HCT116 (cell line): ENCODE measurements at regions not wholly inside any gene's neighbourhood (a gene's known extent, or its start where the extent isn't known, plus 50 kb on each side); places are given as distances from the start of the nearest gene placed in this dataset.

Source experiments
- ATAC-seq: fragments of 200-7000 bp; cut with Tn5 transposase; 2 replicates; pipeline ENCODE4 v1.9.1; 2020; ENCODE audit warnings: mild to moderate bottlenecking, moderate library complexity
- BruUV-seq: library from RNA; stranded (reverse); fragments of 400-500 nt; replicated peaks from 2 replicates; lab custom pipeline; 2021; lab: Mats Ljungman, UMichigan
- CTCF ChIA-PET: fragments of 300-600 bp; sonication (Branson Sonifier 250); formaldehyde crosslinking; loops from one replicate; lab custom pipeline; 2021; ENCODE audit warnings: antibody characterized with exemption; lab: Charles Lee
- POLR2A ChIA-PET: fragments of 300-600, 350-600 bp; sonication (Branson Sonifier 250); formaldehyde crosslinking; loops from one replicate; lab custom pipeline; 2021; ENCODE audit warnings: antibody characterized with exemption; lab: Charles Lee
- RAD21 ChIA-PET, 2 experiments: fragments of 300-600 bp; sonication (Branson Sonifier 250); formaldehyde crosslinking; loops; one replicate each; lab custom pipeline; 2023; ENCODE audit warnings: low total read pairs in 2 of 2; ENCODE audit not compliant: uncharacterized antibody in 2 of 2, unreplicated experiment in 2 of 2, low non-redundant PET in 1 of 2; lab: Charles Lee
- DNase-seq: peaks from one replicate; pipeline ENCODE4 v3.0.0-alpha.2; 2010; ENCODE audit warnings: low read depth, low spot score
- H2AFZ ChIP-seq: fragments of 200-600 bp; shearing (Covaris generic), sonication (generic); 2 replicates; pipeline ENCODE4 v1.6.1; 2017; ENCODE audit warnings: low read depth, mixed run types, mixed read lengths, antibody characterized with exemption, low read length; ENCODE audit not compliant: poor library complexity, severe bottlenecking
- H3K27ac ChIP-seq: 2 replicates; pipeline ENCODE4 v1.5.1; 2012; ENCODE audit warnings: low read depth, low read length
- H3K27me3 ChIP-seq: fragments of 200-600 bp; sonication (generic); 2 replicates; pipeline ENCODE4 v1.6.1; 2016; ENCODE audit warnings: mixed run types, low read length, mixed read lengths; ENCODE audit not compliant: insufficient read depth
- H3K36me3 ChIP-seq, 2 experiments: fragments of 200-500 bp in 1 of 2; fragments of 200-600 bp in 1 of 2; sonication (Bioruptor generic) in 1 of 2; sonication (generic) in 1 of 2; 2 replicates each; pipeline versions ENCODE4 v1.5.1 to v1.6.1; 2014 to 2016; ENCODE audit warnings: low read length in 2 of 2, inconsistent platforms in 1 of 2, mixed read lengths in 1 of 2, mixed run types in 1 of 2; ENCODE audit not compliant: insufficient read depth in 2 of 2, control insufficient read depth in 1 of 2
- H3K4me1 ChIP-seq, 2 experiments: fragments of 200-600 bp in 1 of 2; sonication (generic) in 1 of 2; 2 replicates each; pipeline versions ENCODE4 v1.5.1 to v1.6.1; 2012 to 2017; ENCODE audit warnings: low read length in 2 of 2, inconsistent platforms in 1 of 2, mild to moderate bottlenecking in 1 of 2, mixed read lengths in 1 of 2, mixed run types in 1 of 2, moderate library complexity in 1 of 2; ENCODE audit not compliant: insufficient read depth in 2 of 2, control insufficient read depth in 1 of 2
- H3K4me2 ChIP-seq: fragments of 200-600 bp; sonication (generic); 2 replicates; pipeline ENCODE4 v1.6.1; 2017; ENCODE audit warnings: mixed run types, low read length, mixed read lengths
- H3K4me3 ChIP-seq, 2 experiments: fragments of 200-600 bp in 1 of 2; sonication (generic) in 1 of 2; replicated peaks in 1 of 2; 2 replicates each; pipeline ENCODE4 v1.5.1; 2011 to 2016; ENCODE audit warnings: low read length in 2 of 2, control low read depth in 1 of 2, low read depth in 1 of 2, mild to moderate bottlenecking in 1 of 2, mixed read lengths in 1 of 2, mixed run types in 1 of 2
- H3K79me2 ChIP-seq: fragments of 200-600 bp; sonication (generic); 2 replicates; pipeline ENCODE4 v1.6.1; 2017; ENCODE audit warnings: mild to moderate bottlenecking, mixed run types, low read length, moderate library complexity, mixed read lengths; ENCODE audit not compliant: insufficient read depth
- H3K9ac ChIP-seq: fragments of 200-600 bp; sonication (generic); 2 replicates; pipeline ENCODE4 v1.6.1; 2016; ENCODE audit warnings: low read length, mixed read lengths
- H3K9me2 ChIP-seq: fragments of 200-600 bp; sonication (generic), shearing (Covaris generic); 2 replicates; pipeline ENCODE4 v1.6.1; 2017; ENCODE audit warnings: mixed run types, mild to moderate bottlenecking, moderate library complexity; ENCODE audit not compliant: insufficient read depth
- H3K9me3 ChIP-seq, 2 experiments: fragments of 200-500 bp in 1 of 2; fragments of 200-600 bp in 1 of 2; sonication (Bioruptor generic) in 1 of 2; sonication (generic) in 1 of 2; 2 replicates each; pipeline ENCODE4 v1.6.1; 2014 to 2017; ENCODE audit warnings: low read length in 2 of 2, mixed read lengths in 2 of 2, inconsistent platforms in 1 of 2, low read depth in 1 of 2, mild to moderate bottlenecking in 1 of 2, mixed run types in 1 of 2, moderate library complexity in 1 of 2; ENCODE audit not compliant: control insufficient read depth in 1 of 2, insufficient read depth in 1 of 2
- H4K20me1 ChIP-seq: fragments of 200-600 bp; sonication (generic), shearing (Covaris generic); 2 replicates; pipeline ENCODE4 v1.6.1; 2017; ENCODE audit warnings: mixed run types, mild to moderate bottlenecking, moderate library complexity; ENCODE audit not compliant: insufficient read depth
- CEBPB ChIP-seq: IDR thresholded peaks from 2 replicates; pipeline ENCODE4 v1.6.1; 2012; ENCODE audit warnings: low read depth
- EGR1 ChIP-seq: IDR thresholded peaks from 2 replicates; pipeline ENCODE4 v1.6.1; 2012; ENCODE audit warnings: low read depth
- ELF1 ChIP-seq: IDR thresholded peaks from 2 replicates; pipeline ENCODE4 v1.6.1; 2012; ENCODE audit warnings: low read depth, borderline replicate concordance
- POLR2AphosphoS5 ChIP-seq: IDR thresholded peaks from 2 replicates; pipeline ENCODE4 v1.6.1; 2011; ENCODE audit warnings: mild to moderate bottlenecking, low read depth, low read length, moderate library complexity
- TCF7L2 ChIP-seq: IDR thresholded peaks from 2 replicates; pipeline ENCODE4 v1.7.0; 2011; ENCODE audit warnings: borderline replicate concordance, inconsistent platforms; ENCODE audit not compliant: insufficient read depth, insufficient read length; ENCODE audit errors: extremely low read depth
- intact Hi-C: fragments of 100-400 bp; cut with micrococcal nuclease; formaldehyde crosslinking; loops from 2 replicates; pipeline ENCODE4 v1.10.0; 2022
- TF ChIP-seq, protein P1 (sequence below), 3 experiments: fragments of 200-600 bp in 1 of 3; sonication (generic) in 1 of 3; IDR thresholded peaks in 2 of 3; conservative IDR thresholded peaks in 1 of 3; 2 replicates each; pipeline ENCODE4 v1.5.1; 2012 to 2017; ENCODE audit warnings: low read depth in 2 of 3, low read length in 2 of 3, antibody characterized with exemption in 1 of 3, borderline replicate concordance in 1 of 3, control low read depth in 1 of 3, mild to moderate bottlenecking in 1 of 3, mixed read lengths in 1 of 3, mixed run types in 1 of 3, moderate library complexity in 1 of 3; ENCODE audit not compliant: insufficient read depth in 1 of 3
- TF ChIP-seq, protein P2 (sequence below): IDR thresholded peaks from 2 replicates; pipeline ENCODE4 v1.6.1; 2011; ENCODE audit warnings: mild to moderate bottlenecking, low read length, moderate library complexity; ENCODE audit not compliant: insufficient replicate concordance; ENCODE audit errors: extremely low read depth
- TF ChIP-seq, protein P3 (sequence below): IDR thresholded peaks from 2 replicates; pipeline ENCODE4 v1.6.1; 2012
- TF ChIP-seq, protein P4 (sequence below): IDR thresholded peaks from 2 replicates; pipeline ENCODE4 v1.6.1; 2012

DNA sequence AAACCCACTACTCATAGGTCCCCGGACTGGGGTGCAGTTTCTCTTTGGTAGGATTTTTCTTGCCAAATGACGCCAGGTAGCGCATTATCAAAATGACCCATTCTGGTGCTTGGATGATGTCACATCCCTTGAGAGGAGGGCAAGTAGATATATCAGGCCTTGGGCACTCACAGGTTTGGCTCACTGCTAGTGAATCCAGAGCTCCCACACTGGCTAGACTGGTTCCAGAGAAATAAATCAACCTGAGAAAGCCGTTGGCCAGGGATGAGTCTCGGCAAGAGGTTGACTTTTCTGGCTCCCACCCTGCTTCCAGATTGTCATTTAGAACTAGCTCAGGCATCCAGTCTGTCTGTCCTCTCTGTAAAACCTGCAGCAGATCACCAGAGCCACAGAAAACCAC lies 188.4 kb upstream of the MAF start:
- no peaks in the 10 kb centered on the region for H3K9me2 ChIP-seq
- intact Hi-C loops, result no loop called here
- TF ChIP-seq POLR2AphosphoS5, result no peak
- no peak for TF ChIP-seq CEBPB
- TF ChIP-seq, protein P1, sequence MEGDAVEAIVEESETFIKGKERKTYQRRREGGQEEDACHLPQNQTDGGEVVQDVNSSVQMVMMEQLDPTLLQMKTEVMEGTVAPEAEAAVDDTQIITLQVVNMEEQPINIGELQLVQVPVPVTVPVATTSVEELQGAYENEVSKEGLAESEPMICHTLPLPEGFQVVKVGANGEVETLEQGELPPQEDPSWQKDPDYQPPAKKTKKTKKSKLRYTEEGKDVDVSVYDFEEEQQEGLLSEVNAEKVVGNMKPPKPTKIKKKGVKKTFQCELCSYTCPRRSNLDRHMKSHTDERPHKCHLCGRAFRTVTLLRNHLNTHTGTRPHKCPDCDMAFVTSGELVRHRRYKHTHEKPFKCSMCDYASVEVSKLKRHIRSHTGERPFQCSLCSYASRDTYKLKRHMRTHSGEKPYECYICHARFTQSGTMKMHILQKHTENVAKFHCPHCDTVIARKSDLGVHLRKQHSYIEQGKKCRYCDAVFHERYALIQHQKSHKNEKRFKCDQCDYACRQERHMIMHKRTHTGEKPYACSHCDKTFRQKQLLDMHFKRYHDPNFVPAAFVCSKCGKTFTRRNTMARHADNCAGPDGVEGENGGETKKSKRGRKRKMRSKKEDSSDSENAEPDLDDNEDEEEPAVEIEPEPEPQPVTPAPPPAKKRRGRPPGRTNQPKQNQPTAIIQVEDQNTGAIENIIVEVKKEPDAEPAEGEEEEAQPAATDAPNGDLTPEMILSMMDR (IDR thresholded peaks at IDR 0.05 in 2 of 3, conservative IDR thresholded peaks at IDR 0.05 in 1 of 3; ENCODE audit: borderline replicate concordance in 1 of 3, insufficient read depth in 1 of 3, low read depth in 2 of 3, low read length in 2 of 3), result no peak
- TF ChIP-seq, protein P2, sequence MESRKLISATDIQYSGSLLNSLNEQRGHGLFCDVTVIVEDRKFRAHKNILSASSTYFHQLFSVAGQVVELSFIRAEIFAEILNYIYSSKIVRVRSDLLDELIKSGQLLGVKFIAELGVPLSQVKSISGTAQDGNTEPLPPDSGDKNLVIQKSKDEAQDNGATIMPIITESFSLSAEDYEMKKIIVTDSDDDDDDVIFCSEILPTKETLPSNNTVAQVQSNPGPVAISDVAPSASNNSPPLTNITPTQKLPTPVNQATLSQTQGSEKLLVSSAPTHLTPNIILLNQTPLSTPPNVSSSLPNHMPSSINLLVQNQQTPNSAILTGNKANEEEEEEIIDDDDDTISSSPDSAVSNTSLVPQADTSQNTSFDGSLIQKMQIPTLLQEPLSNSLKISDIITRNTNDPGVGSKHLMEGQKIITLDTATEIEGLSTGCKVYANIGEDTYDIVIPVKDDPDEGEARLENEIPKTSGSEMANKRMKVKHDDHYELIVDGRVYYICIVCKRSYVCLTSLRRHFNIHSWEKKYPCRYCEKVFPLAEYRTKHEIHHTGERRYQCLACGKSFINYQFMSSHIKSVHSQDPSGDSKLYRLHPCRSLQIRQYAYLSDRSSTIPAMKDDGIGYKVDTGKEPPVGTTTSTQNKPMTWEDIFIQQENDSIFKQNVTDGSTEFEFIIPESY, result no peak
- TF ChIP-seq, protein P3, sequence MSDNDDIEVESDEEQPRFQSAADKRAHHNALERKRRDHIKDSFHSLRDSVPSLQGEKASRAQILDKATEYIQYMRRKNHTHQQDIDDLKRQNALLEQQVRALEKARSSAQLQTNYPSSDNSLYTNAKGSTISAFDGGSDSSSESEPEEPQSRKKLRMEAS, result no peak
- no peak for TF ChIP-seq ELF1
- TF ChIP-seq EGR1, result no peak
- no peak for TF ChIP-seq TCF7L2
- TF ChIP-seq, protein P4, sequence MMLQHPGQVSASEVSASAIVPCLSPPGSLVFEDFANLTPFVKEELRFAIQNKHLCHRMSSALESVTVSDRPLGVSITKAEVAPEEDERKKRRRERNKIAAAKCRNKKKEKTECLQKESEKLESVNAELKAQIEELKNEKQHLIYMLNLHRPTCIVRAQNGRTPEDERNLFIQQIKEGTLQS, result no peak
- no peaks in the 10 kb centered on the region for H3K79me2 ChIP-seq
- no peak overlapping the region for H3K4me2 ChIP-seq
- H2AFZ ChIP-seq, result no peak overlapping the region
- no peaks in the 10 kb centered on the region for H3K4me1 ChIP-seq
- no TSS peak for BruUV-seq
- DNase-seq (no peak), ATAC-seq (no peak)
- H3K9ac ChIP-seq, result no peak overlapping the region
- CTCF ChIA-PET, result no interaction called here
- no peaks in the 10 kb centered on the region for H3K27me3 ChIP-seq
- RAD21 ChIA-PET, result no interaction called here
- no peaks in the 10 kb centered on the region for H3K36me3 ChIP-seq
- H4K20me1 ChIP-seq, result no peaks in the 10 kb centered on the region
- no peak overlapping the region for H3K4me3 ChIP-seq
- POLR2A ChIA-PET, result no interaction called here
- H3K27ac ChIP-seq, result no peak overlapping the region
- H3K9me3 ChIP-seq, result peaks cover 70 to 72% of the 10 kb centered on the region in 2 experiments
